ENCODE measurements at regions not wholly inside any gene's neighbourhood (a gene's known extent, or its start where the extent isn't known, plus 50 kb on each side); places are given as distances from the start of the nearest gene placed in this dataset.

GRCh38 chr6:21984561-21984960 lies 312.3 kb downstream of the PRL start:
- in situ Hi-C loops (cut with HindIII; ENCODE audit: low sequenced_read_pairs) = no loop called here

GRCh38 chr6:21985904-21986303 lies 310.9 kb downstream of the PRL start:
- in situ Hi-C loops (cut with HindIII; ENCODE audit: low sequenced_read_pairs) = no loop called here

GRCh38 chr6:21986703-21987102 lies 310.1 kb downstream of the PRL start:
- in situ Hi-C loops (cut with HindIII; ENCODE audit: low sequenced_read_pairs) = no loop called here

- in situ Hi-C loops (cut with HindIII; ENCODE audit: low sequenced_read_pairs) = no loop called here
These were observed 309.3 kb downstream of the PRL start for GRCh38 chr6:21987501-21987957.

- in situ Hi-C loops (cut with HindIII; ENCODE audit: low sequenced_read_pairs) = loop anchor here (5.0 kb wide), 1 partner anchor 47 kb away; no protein-coding TSS in a partner anchor
These were observed 306.3 kb downstream of the PRL start for GRCh38 chr6:21990577-21990976.

GRCh38 chr6:21992178-21992967 lies 304.5 kb downstream of the PRL start:
- in situ Hi-C loops (cut with HindIII; ENCODE audit: low sequenced_read_pairs) = loop anchor here (5.0 kb wide), 1 partner anchor 45 kb away; no protein-coding TSS in a partner anchor

GRCh38 chr6:21993841-21994240 lies 303.0 kb downstream of the PRL start:
- in situ Hi-C loops (cut with HindIII; ENCODE audit: low sequenced_read_pairs) = loop anchor here (5.0 kb wide), 1 partner anchor 43 kb away; no protein-coding TSS in a partner anchor

GRCh38 chr6:21994821-21995220 lies 302.0 kb downstream of the PRL start:
- in situ Hi-C loops (cut with HindIII; ENCODE audit: low sequenced_read_pairs) = loop anchor here (5.0 kb wide), 1 partner anchor 42 kb away; no protein-coding TSS in a partner anchor

- in situ Hi-C loops (cut with HindIII; ENCODE audit: low sequenced_read_pairs) = no loop called here
These were observed 301.5 kb downstream of the PRL start for GRCh38 chr6:21995318-21995717.

- in situ Hi-C loops (cut with HindIII; ENCODE audit: low sequenced_read_pairs) = no loop called here
These were observed 300.3 kb downstream of the PRL start for GRCh38 chr6:21996425-21997118.

- in situ Hi-C loops (cut with HindIII; ENCODE audit: low sequenced_read_pairs) = no loop called here
These were observed 299.5 kb downstream of the PRL start for GRCh38 chr6:21997119-21998037.

- in situ Hi-C loops (cut with HindIII; ENCODE audit: low sequenced_read_pairs) = no loop called here
These were observed 298.3 kb downstream of the PRL start for GRCh38 chr6:21998582-21998981.

- in situ Hi-C loops (cut with HindIII; ENCODE audit: low sequenced_read_pairs) = no loop called here
These were observed 297.8 kb downstream of the PRL start for GRCh38 chr6:21999012-21999528.

- in situ Hi-C loops (cut with HindIII; ENCODE audit: low sequenced_read_pairs) = no loop called here
These were observed 297.1 kb downstream of the PRL start for GRCh38 chr6:21999741-22000140.

GRCh38 chr6:22001396-22002027 lies 295.3 kb downstream of the PRL start:
- in situ Hi-C loops (cut with HindIII; ENCODE audit: low sequenced_read_pairs) = no loop called here

GRCh38 chr6:22003287-22003686 lies 293.5 kb downstream of the PRL start:
- in situ Hi-C loops (cut with HindIII; ENCODE audit: low sequenced_read_pairs) = no loop called here

- in situ Hi-C loops (cut with HindIII; ENCODE audit: low sequenced_read_pairs) = no loop called here
These were observed 290.0 kb downstream of the PRL start for GRCh38 chr6:22006795-22007194.

- in situ Hi-C loops (cut with HindIII; ENCODE audit: low sequenced_read_pairs) = no loop called here
These were observed 289.4 kb downstream of the PRL start for GRCh38 chr6:22007469-22007868.

- in situ Hi-C loops (cut with HindIII; ENCODE audit: low sequenced_read_pairs) = no loop called here
These were observed 288.5 kb downstream of the PRL start for GRCh38 chr6:22008248-22008836.

GRCh38 chr6:22010102-22010501 lies 286.7 kb downstream of the PRL start:
- in situ Hi-C loops (cut with HindIII; ENCODE audit: low sequenced_read_pairs) = no loop called here

All from endothelial cell of hepatic sinusoid (primary cell).